H9 (cell line): ENCODE measurements at regions not wholly inside any gene's neighbourhood (a gene's known extent, or its start where the extent isn't known, plus 50 kb on each side); places are given as distances from the start of the nearest gene placed in this dataset.

Source experiments
- DNase-seq: peaks from one replicate; pipeline ENCODE4 v3.0.0-alpha.2; 2017
- H2AFZ ChIP-seq: one replicate; pipeline ENCODE4 v1.6.1; 2013; ENCODE audit warnings: mild to moderate bottlenecking, low read length, control low read depth, moderate library complexity
- H2AK5ac ChIP-seq: 2 replicates; pipeline ENCODE4 v1.6.1; 2013; ENCODE audit warnings: low read length, control low read depth, mixed read lengths; ENCODE audit not compliant: insufficient read length
- H2BK120ac ChIP-seq: one replicate; pipeline ENCODE4 v1.6.1; 2013; ENCODE audit warnings: low read depth, mild to moderate bottlenecking, low read length, control low read depth, inconsistent platforms; ENCODE audit not compliant: poor library complexity, severe bottlenecking
- H2BK12ac ChIP-seq: 2 replicates; pipeline ENCODE4 v1.6.1; 2013; ENCODE audit warnings: low read length, control low read depth, mixed read lengths, low read depth; ENCODE audit not compliant: insufficient read length
- H2BK15ac ChIP-seq: 2 replicates; pipeline ENCODE4 v1.6.1; 2013; ENCODE audit warnings: low read depth, low read length, control low read depth
- H2BK20ac ChIP-seq: one replicate; pipeline ENCODE4 v1.6.1; 2013; ENCODE audit warnings: low read depth, mild to moderate bottlenecking, low read length, control low read depth, inconsistent platforms; ENCODE audit not compliant: poor library complexity, severe bottlenecking
- H2BK5ac ChIP-seq: 2 replicates; pipeline ENCODE4 v1.6.1; 2013; ENCODE audit warnings: low read length, control low read depth, mixed read lengths; ENCODE audit not compliant: insufficient read length
- H3K14ac ChIP-seq: 2 replicates; pipeline ENCODE4 v1.6.1; 2013; ENCODE audit warnings: low read length, control low read depth; ENCODE audit not compliant: insufficient read depth
- H3K18ac ChIP-seq: 2 replicates; pipeline ENCODE4 v1.6.1; 2013; ENCODE audit warnings: low read depth, mild to moderate bottlenecking, mixed read lengths, low read length, control low read depth; ENCODE audit not compliant: insufficient read length
- H3K23ac ChIP-seq: 2 replicates; pipeline ENCODE4 v1.6.1; 2013; ENCODE audit warnings: low read length, control low read depth, mixed read lengths, low read depth; ENCODE audit not compliant: insufficient read length
- H3K23me2 ChIP-seq: 2 replicates; pipeline ENCODE4 v1.6.1; 2013; ENCODE audit warnings: low read depth, mild to moderate bottlenecking, mixed read lengths, low read length, control low read depth; ENCODE audit not compliant: insufficient read length, poor library complexity, severe bottlenecking
- H3K27ac ChIP-seq: 2 replicates; pipeline ENCODE4 v1.5.1; 2013; ENCODE audit warnings: low read length, control low read depth, mixed read lengths, low read depth; ENCODE audit not compliant: insufficient read length
- H3K27me3 ChIP-seq: 2 replicates; pipeline ENCODE4 v1.6.1; 2013; ENCODE audit warnings: low read length, control low read depth, inconsistent platforms; ENCODE audit not compliant: insufficient read depth
- H3K4ac ChIP-seq: 2 replicates; pipeline ENCODE4 v1.6.1; 2013; ENCODE audit warnings: low read depth, mild to moderate bottlenecking, control low read depth, inconsistent platforms, low read length, moderate library complexity
- H3K4me1 ChIP-seq: 2 replicates; pipeline ENCODE4 v1.6.1; 2013; ENCODE audit warnings: low read length, control low read depth, inconsistent platforms; ENCODE audit not compliant: insufficient read depth
- H3K4me2 ChIP-seq: 2 replicates; pipeline ENCODE4 v1.6.1; 2013; ENCODE audit warnings: low read length, control low read depth, mixed read lengths; ENCODE audit not compliant: insufficient read length, insufficient read depth
- H3K56ac ChIP-seq: 2 replicates; pipeline ENCODE4 v1.6.1; 2013; ENCODE audit warnings: low read depth, mild to moderate bottlenecking, mixed read lengths, low read length, control low read depth; ENCODE audit not compliant: insufficient read length
- H3K79me1 ChIP-seq: 2 replicates; pipeline ENCODE4 v1.6.1; 2013; ENCODE audit warnings: low read depth, mild to moderate bottlenecking, moderate library complexity, low read length, control low read depth, inconsistent platforms; ENCODE audit not compliant: insufficient read depth, poor library complexity, severe bottlenecking
- H3K79me2 ChIP-seq: 2 replicates; pipeline ENCODE4 v1.6.1; 2013; ENCODE audit warnings: low read length, control low read depth, inconsistent platforms; ENCODE audit not compliant: insufficient read depth
- H3K9ac ChIP-seq: 2 replicates; pipeline ENCODE4 v1.6.1; 2013; ENCODE audit warnings: low read length, control low read depth, mixed read lengths; ENCODE audit not compliant: insufficient read length; ENCODE audit errors: extremely low read depth
- H3K9me3 ChIP-seq: one replicate; pipeline ENCODE4 v1.6.1; 2013; ENCODE audit warnings: low read depth, low read length, inconsistent platforms; ENCODE audit not compliant: control insufficient read depth
- H3T11ph ChIP-seq: one replicate; pipeline ENCODE4 v1.6.1; 2013; ENCODE audit warnings: mild to moderate bottlenecking, low read length, control low read depth, inconsistent platforms
- H4K20me1 ChIP-seq: one replicate; pipeline ENCODE4 v1.6.1; 2013; ENCODE audit not compliant: control insufficient read depth, insufficient read length, insufficient read depth
- H4K5ac ChIP-seq: 2 replicates; pipeline ENCODE4 v1.6.1; 2013; ENCODE audit warnings: low read depth, mild to moderate bottlenecking, mixed read lengths, low read length, control low read depth; ENCODE audit not compliant: insufficient read length
- H4K8ac ChIP-seq: replicated peaks from 2 replicates; pipeline ENCODE4 v1.6.1; 2013; ENCODE audit warnings: low read length, control low read depth, mixed read lengths, low read depth; ENCODE audit not compliant: insufficient read length
- H4K91ac ChIP-seq: 2 replicates; pipeline ENCODE4 v1.6.1; 2013; ENCODE audit warnings: low read depth, mild to moderate bottlenecking, moderate library complexity, mixed read lengths, low read length, control low read depth; ENCODE audit not compliant: insufficient read length
- H3K27ac Mint-ChIP-seq, 3 experiments: 2 replicates in 2 of 3; 3 replicates in 1 of 3; pipeline ENCODE4 v1.8.0; 2020 to 2021; ENCODE audit warnings: mixed read lengths in 3 of 3, mild to moderate bottlenecking in 1 of 3, moderate library complexity in 1 of 3
- H3K27me3 Mint-ChIP-seq: 2 replicates; pipeline ENCODE4 v1.8.0; 2021; ENCODE audit warnings: low read depth, mild to moderate bottlenecking, moderate library complexity, mixed read lengths
- H3K36me3 Mint-ChIP-seq, 3 experiments: 2 replicates in 2 of 3; 3 replicates in 1 of 3; pipeline ENCODE4 v1.8.0; 2020 to 2021; ENCODE audit warnings: low read depth in 3 of 3, mixed read lengths in 3 of 3; ENCODE audit not compliant: insufficient read depth in 1 of 3
- H3K4me1 Mint-ChIP-seq, 2 experiments: 2 replicates each; pipeline ENCODE4 v1.8.0; 2020; ENCODE audit warnings: mixed read lengths in 2 of 2
- H3K4me3 Mint-ChIP-seq, 2 experiments: 2 replicates in 1 of 2; 3 replicates in 1 of 2; pipeline ENCODE4 v1.8.0; 2020 to 2021; ENCODE audit warnings: mild to moderate bottlenecking in 2 of 2, mixed read lengths in 2 of 2, moderate library complexity in 1 of 2
- H3K9me3 Mint-ChIP-seq, 2 experiments: 2 replicates in 1 of 2; 3 replicates in 1 of 2; pipeline ENCODE4 v1.8.0; 2020; ENCODE audit warnings: mild to moderate bottlenecking in 2 of 2, mixed read lengths in 2 of 2, moderate library complexity in 1 of 2
- CTCF ChIP-seq: fragments of 200-600 bp; sonication (generic); conservative IDR thresholded peaks from 3 replicates; pipeline ENCODE4 v1.8.0; 2021; ENCODE audit warnings: antibody characterized with exemption, mild to moderate bottlenecking
- WGBS: extraction: QIAGEN DNeasy Blood & Tissue Kit; methylation state at CpG from one replicate; pipeline ENCODE4 v1.1.7; 2013; ENCODE audit warnings: missing lambda C conversion rate, low lambda C conversion rate, mixed read lengths; ENCODE audit not compliant: insufficient read length; ENCODE audit errors: extremely low coverage; 5-methylcytosine and 5-hydroxymethylcytosine counted together

- H3K14ac ChIP-seq, result no peak overlapping the region
- no peak overlapping the region for H4K5ac ChIP-seq
- H3K79me1 ChIP-seq, result no peaks in the 10 kb centered on the region
- H2BK120ac ChIP-seq, result no peak overlapping the region
- H3K27ac Mint-ChIP-seq, result no peak overlapping the region; a peak in 1 of 7 replicates
- H4K8ac ChIP-seq, result no peak overlapping the region
- no peak overlapping the region for H3K23ac ChIP-seq
- H2BK12ac ChIP-seq, result no peak overlapping the region
- no peak overlapping the region for H2BK20ac ChIP-seq
- H3K9me3 ChIP-seq, result no peaks in the 10 kb centered on the region
- H3K23me2 ChIP-seq, result no peaks in the 10 kb centered on the region
- H3T11ph ChIP-seq, result no peak overlapping the region
- no peaks in the 10 kb centered on the region for H3K36me3 Mint-ChIP-seq
- no peak overlapping the region for H3K9ac ChIP-seq
- no peak overlapping the region for H2AK5ac ChIP-seq
- WGBS, result no CpG with 5 or more reads among the region's 1 CpG
- H4K20me1 ChIP-seq, result no peaks in the 10 kb centered on the region
- TF ChIP-seq CTCF, result no peak
- no peak overlapping the region for H3K27ac ChIP-seq
- H3K18ac ChIP-seq, result no peak overlapping the region
- H3K27me3 ChIP-seq, result no peaks in the 10 kb centered on the region; the same call in 1 of the 2 replicates
- no peak overlapping the region for H2BK15ac ChIP-seq
- H2AFZ ChIP-seq, result no peak overlapping the region
- no peak overlapping the region for H3K56ac ChIP-seq
- H4K91ac ChIP-seq, result no peak overlapping the region
- DNase-seq, result no peak
- no peak overlapping the region for H2BK5ac ChIP-seq
- H3K4me2 ChIP-seq, result no peak overlapping the region
- H3K27me3 Mint-ChIP-seq, result no peaks in the 10 kb centered on the region
- no peak overlapping the region for H3K4ac ChIP-seq
- no peaks in the 10 kb centered on the region for H3K4me1 ChIP-seq
- H3K9me3 Mint-ChIP-seq, result no peaks in the 10 kb centered on the region
- no peak overlapping the region for H3K4me3 Mint-ChIP-seq
- H3K79me2 ChIP-seq, result no peaks in the 10 kb centered on the region
- peaks cover 0 to 2% of the 10 kb centered on the region in 2 experiments; a peak in 1 of 4 replicates for H3K4me1 Mint-ChIP-seq
These were observed 217.2 kb upstream of the SLC10A2 start for GRCh38 chr13:103283451-103283820.
